Thoracic aorta (tissue), 2 donors: ENCODE measurements at regions not wholly inside any gene's neighbourhood (a gene's known extent, or its start where the extent isn't known, plus 50 kb on each side); places are given as distances from the start of the nearest gene placed in this dataset.

Experiments
- ATAC-seq: fragments of 150-250 bp; one replicate; pipeline ENCODE4 v1.8.0; 2017; ENCODE audit warnings: low read depth; ENCODE audit not compliant: insufficient number of reproducible peaks, low FRiP score
- DNase-seq: peaks from one replicate; pipeline ENCODE4 v3.0.0-alpha.2; 2020; ENCODE audit warnings: low spot score
- H3K27ac ChIP-seq, 2 donors: fragments of 200-600 bp; sonication (generic); 1 replicate in 1 of 2; 2 replicates in 1 of 2; pipeline ENCODE4 v1.5.1; 2016; ENCODE audit warnings: mild to moderate bottlenecking in 2 of 2, moderate library complexity in 2 of 2
- H3K27me3 ChIP-seq: fragments of 200-600 bp; sonication (generic); replicated peaks from 2 replicates; pipeline ENCODE4 v1.6.0; 2016; ENCODE audit warnings: mild to moderate bottlenecking; ENCODE audit not compliant: insufficient read depth
- H3K36me3 ChIP-seq: fragments of 200-600 bp; sonication (generic); one replicate; pipeline ENCODE4 v1.5.1; 2016
- H3K4me1 ChIP-seq, 2 donors: fragments of 200-600 bp; sonication (generic); 1 replicate in 1 of 2; 2 replicates in 1 of 2; pipeline versions ENCODE4 v1.5.1 to v1.6.0; 2016; ENCODE audit warnings: low read depth in 2 of 2, mild to moderate bottlenecking in 1 of 2; ENCODE audit not compliant: control insufficient read depth in 1 of 2
- H3K4me3 ChIP-seq: fragments of 200-600 bp; sonication (generic); 2 replicates; pipeline ENCODE4 v1.5.1; 2016; ENCODE audit warnings: mild to moderate bottlenecking
- H3K9me3 ChIP-seq: fragments of 200-600 bp; sonication (generic); 2 replicates; pipeline ENCODE4 v1.5.1; 2016
- CTCF ChIP-seq: fragments of 200-600 bp; sonication (generic); IDR thresholded peaks from one replicate; pipeline ENCODE4 v1.5.1; 2019; ENCODE audit warnings: antibody characterized with exemption

- no peak overlapping the region for H3K4me3 ChIP-seq
- H3K36me3 ChIP-seq = no peaks in the 10 kb centered on the region
- no peak for TF ChIP-seq CTCF
- H3K27ac ChIP-seq = peak overlapping the region; percentile 88 to 94
- H3K9me3 ChIP-seq = no peaks in the 10 kb centered on the region
- DNase-seq = peak; percentile 49
- H3K4me1 ChIP-seq = peaks cover 17 to 82% of the 10 kb centered on the region in 2 donors
- ATAC-seq = peak; percentile 46
- no peaks in the 10 kb centered on the region for H3K27me3 ChIP-seq
Observed at GRCh38 chr2:240369801-240370585, 65.5 kb upstream of the GPC1 start.

GRCh38 chr2:240371129-240372000 lies 64.1 kb upstream of the GPC1 start:
- no peak for DNase-seq
- H3K4me3 ChIP-seq = no peak overlapping the region
- H3K36me3 ChIP-seq = no peaks in the 10 kb centered on the region
- H3K27ac ChIP-seq = peak overlapping the region; percentile 88 to 94
- H3K27me3 ChIP-seq = no peaks in the 10 kb centered on the region
- H3K4me1 ChIP-seq = peaks cover 13 to 69% of the 10 kb centered on the region in 2 donors
- no peak for TF ChIP-seq CTCF
- H3K9me3 ChIP-seq = no peaks in the 10 kb centered on the region
- no peak for ATAC-seq

- DNase-seq (no peak), ATAC-seq (no peak)
- peak overlapping the region; percentile 5 to 84 for H3K27ac ChIP-seq
- no peak overlapping the region for H3K4me3 ChIP-seq
- no peaks in the 10 kb centered on the region for H3K27me3 ChIP-seq
- H3K36me3 ChIP-seq = no peaks in the 10 kb centered on the region
- peaks cover 13 to 68% of the 10 kb centered on the region in 2 donors for H3K4me1 ChIP-seq
- no peaks in the 10 kb centered on the region for H3K9me3 ChIP-seq
- TF ChIP-seq CTCF = no peak
Observed at GRCh38 chr2:240372101-240372500, 63.4 kb upstream of the GPC1 start.

GRCh38 chr2:240373289-240373885 lies 62.1 kb upstream of the GPC1 start:
- H3K4me3 ChIP-seq = no peak overlapping the region
- peak overlapping the region; percentile 68 to 84 for H3K27ac ChIP-seq
- no peaks in the 10 kb centered on the region for H3K36me3 ChIP-seq
- no peak for ATAC-seq
- no peaks in the 10 kb centered on the region for H3K9me3 ChIP-seq
- DNase-seq = no peak
- H3K27me3 ChIP-seq = no peaks in the 10 kb centered on the region
- peaks cover 13 to 60% of the 10 kb centered on the region in 2 donors for H3K4me1 ChIP-seq
- no peak for TF ChIP-seq CTCF
